ENCODE measurements at regions not wholly inside any gene's neighbourhood (a gene's known extent, or its start where the extent isn't known, plus 50 kb on each side); places are given as distances from the start of the nearest gene placed in this dataset.
"Not testable (repeated sequence)": the region's sequence is repeated elsewhere in the genome, so short reads cannot be mapped to it uniquely, and the experiment has no call there.

DNA sequence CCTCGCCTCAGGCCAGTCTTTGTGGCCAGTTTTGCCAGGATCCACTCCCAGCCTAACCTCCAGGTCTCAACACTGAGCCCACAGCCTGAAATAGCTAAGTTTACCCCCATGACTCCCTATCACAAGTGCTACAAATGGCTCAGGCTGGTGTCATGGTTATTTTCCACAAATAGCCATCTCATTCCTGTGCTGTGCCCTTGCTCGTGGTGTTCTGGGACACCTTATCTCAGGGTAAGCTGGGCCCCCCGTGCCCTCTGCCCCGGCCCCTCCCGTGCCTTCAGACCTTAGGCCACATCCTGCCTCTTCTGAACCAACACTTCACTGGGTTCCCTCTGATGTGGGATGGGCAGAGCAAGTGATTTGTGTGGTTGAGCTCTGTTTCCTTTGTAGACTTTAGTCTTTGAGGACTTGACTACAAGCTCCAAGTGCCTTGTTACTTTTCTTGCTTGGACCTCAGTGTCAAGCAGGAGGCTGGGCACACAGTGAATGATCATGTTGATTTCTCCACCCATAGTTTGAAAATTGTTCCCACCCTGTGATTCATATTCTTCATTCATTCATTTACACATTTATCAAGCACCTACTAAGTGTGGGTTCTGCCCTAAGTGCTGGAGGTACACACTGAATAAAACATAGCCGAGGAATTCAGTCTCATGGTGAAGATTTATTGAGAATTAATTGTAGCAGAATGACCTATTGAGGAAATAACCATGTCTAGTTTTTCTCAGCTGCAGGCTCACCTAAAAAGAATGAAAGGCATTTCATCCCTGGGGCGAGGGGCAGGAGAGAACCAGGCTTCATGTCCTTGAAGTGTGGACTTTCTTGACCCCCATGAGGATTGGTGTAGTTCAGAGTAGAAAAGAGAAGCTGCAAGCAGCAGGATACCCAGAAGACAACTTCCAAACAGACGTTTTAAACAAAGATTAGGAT, 84.5 kb upstream of the CTNNA1 start:
- Histone ChIP-seq H3K4me2 (ENCODE audit: low read length) (no peak overlapping the region), H3K79me2 (ENCODE audit: insufficient read depth, low read depth, low read length) (no peaks in the 10 kb centered on the region), H3K36me3 (ENCODE audit: insufficient read depth, low read length) (no peaks in the 10 kb centered on the region), H3K9me3 (ENCODE audit: low read length) (no peaks in the 10 kb centered on the region), H3K4me1 (ENCODE audit: insufficient read depth, low read length, poor library complexity, severe bottlenecking) (peaks cover under 1% of the 10 kb centered on the region), H4K20me1 (ENCODE audit: insufficient read depth, low read length) (no peaks in the 10 kb centered on the region), H3K9me2 (ENCODE audit: insufficient read depth, low read length) (no peaks in the 10 kb centered on the region), H3K4me3 (ENCODE audit: low read depth, low read length, poor library complexity, severe bottlenecking) (no peak overlapping the region), H2AFZ (ENCODE audit: low read length) (no peak overlapping the region), H3K27ac (ENCODE audit: low read depth, low read length, poor library complexity, severe bottlenecking) (no peak overlapping the region)
- no peak for DNase-seq (ENCODE audit: low spot score)
- no TSS peak for BruUV-seq (replicated peaks)
- POLR2A ChIA-PET = interaction anchor here (0.6 kb wide), 1 partner anchor 66 kb away, joined by 5 read pairs; no protein-coding TSS in a partner anchor
- TF ChIP-seq EZH2phosphoT487 (IDR thresholded peaks at IDR 0.05; ENCODE audit: borderline replicate concordance, low read depth, low read length) = no peak
- TF ChIP-seq, protein P1, sequence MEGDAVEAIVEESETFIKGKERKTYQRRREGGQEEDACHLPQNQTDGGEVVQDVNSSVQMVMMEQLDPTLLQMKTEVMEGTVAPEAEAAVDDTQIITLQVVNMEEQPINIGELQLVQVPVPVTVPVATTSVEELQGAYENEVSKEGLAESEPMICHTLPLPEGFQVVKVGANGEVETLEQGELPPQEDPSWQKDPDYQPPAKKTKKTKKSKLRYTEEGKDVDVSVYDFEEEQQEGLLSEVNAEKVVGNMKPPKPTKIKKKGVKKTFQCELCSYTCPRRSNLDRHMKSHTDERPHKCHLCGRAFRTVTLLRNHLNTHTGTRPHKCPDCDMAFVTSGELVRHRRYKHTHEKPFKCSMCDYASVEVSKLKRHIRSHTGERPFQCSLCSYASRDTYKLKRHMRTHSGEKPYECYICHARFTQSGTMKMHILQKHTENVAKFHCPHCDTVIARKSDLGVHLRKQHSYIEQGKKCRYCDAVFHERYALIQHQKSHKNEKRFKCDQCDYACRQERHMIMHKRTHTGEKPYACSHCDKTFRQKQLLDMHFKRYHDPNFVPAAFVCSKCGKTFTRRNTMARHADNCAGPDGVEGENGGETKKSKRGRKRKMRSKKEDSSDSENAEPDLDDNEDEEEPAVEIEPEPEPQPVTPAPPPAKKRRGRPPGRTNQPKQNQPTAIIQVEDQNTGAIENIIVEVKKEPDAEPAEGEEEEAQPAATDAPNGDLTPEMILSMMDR (conservative IDR thresholded peaks at IDR 0.05; ENCODE audit: low read length) = no peak
- CTCF ChIA-PET (ENCODE audit: unreplicated experiment) = no interaction called here
- intact Hi-C loops (cut with micrococcal nuclease; ENCODE audit: unreplicated experiment) = no loop called here

DNA sequence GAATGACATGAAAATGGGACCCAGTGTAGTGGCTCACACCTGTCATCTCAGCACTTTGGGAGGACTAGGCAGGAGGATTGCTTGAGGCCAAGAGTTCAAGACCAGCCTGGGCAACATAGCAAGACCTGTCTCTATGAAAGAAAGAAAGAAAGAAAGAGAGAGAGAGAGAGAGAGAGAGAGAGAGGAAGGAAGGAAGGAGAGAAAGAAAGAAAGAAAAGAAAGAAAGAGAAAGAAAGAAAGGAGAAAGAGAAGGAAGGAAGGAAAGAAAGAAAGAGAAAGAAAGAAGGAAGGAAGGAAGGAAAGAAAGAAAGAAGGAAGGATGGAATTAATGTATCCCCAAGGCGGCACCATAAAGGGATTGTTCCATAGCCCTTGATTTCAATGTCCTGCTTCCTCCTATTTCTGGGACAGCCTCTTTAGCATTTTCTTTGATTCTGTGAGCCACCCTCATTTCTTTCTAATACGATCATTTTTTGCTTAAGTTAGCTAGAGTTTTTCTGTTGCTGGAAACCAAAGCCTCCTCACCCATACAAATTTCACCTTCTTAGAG, 85.4 kb upstream of the CTNNA1 start:
- H3K36me3 ChIP-seq (ENCODE audit: insufficient read depth, low read length); BruUV-seq (replicated peaks); H3K9me3 ChIP-seq (ENCODE audit: low read length); H3K4me3 ChIP-seq (ENCODE audit: low read depth, low read length, poor library complexity, severe bottlenecking); DNase-seq (ENCODE audit: low spot score); H2AFZ ChIP-seq (ENCODE audit: low read length); intact Hi-C loops (cut with micrococcal nuclease; ENCODE audit: unreplicated experiment); H3K27ac ChIP-seq (ENCODE audit: low read depth, low read length, poor library complexity, severe bottlenecking); H3K79me2 ChIP-seq (ENCODE audit: insufficient read depth, low read depth, low read length); H3K9me2 ChIP-seq (ENCODE audit: insufficient read depth, low read length); CTCF ChIA-PET (ENCODE audit: unreplicated experiment); H3K4me1 ChIP-seq (ENCODE audit: insufficient read depth, low read length, poor library complexity, severe bottlenecking); H3K4me2 ChIP-seq (ENCODE audit: low read length); H4K20me1 ChIP-seq (ENCODE audit: insufficient read depth, low read length); POLR2A ChIA-PET: not testable (repeated sequence)

DNA sequence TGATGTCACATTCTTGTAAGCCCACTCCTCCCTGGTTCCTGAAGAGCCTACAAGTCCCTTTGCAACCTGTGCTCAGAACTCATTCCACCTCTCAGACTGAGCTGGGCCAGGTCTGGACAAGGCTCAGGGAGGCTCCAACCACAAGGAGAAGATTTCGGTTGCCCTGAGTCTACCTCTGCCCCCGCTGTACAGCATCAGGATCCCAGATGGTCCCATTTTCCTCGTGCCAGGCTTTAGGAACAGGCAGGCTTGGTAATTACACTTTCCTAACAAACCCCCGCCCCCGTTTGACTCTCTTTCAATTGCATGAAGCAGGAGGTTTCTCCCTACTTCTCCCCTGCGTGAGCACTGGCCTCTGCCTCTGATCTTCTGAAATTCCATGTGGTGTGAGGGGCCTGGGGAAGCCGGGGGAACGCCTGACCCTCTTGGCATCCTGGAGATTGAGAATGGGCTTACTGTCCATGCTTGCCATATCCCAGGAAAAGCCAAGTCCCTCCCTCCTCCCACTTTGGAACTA, 86.9 kb upstream of the CTNNA1 start:
- no peaks in the 10 kb centered on the region for H4K20me1 ChIP-seq (ENCODE audit: insufficient read depth, low read length)
- CTCF ChIA-PET (ENCODE audit: unreplicated experiment) = no interaction called here
- DNase-seq (ENCODE audit: low spot score) = no peak
- BruUV-seq (replicated peaks) = no TSS peak
- no peak overlapping the region for H3K27ac ChIP-seq (ENCODE audit: low read depth, low read length, poor library complexity, severe bottlenecking)
- TF ChIP-seq, protein P1 (conservative IDR thresholded peaks at IDR 0.05; ENCODE audit: low read length) = no peak
- no peak for TF ChIP-seq EZH2phosphoT487 (IDR thresholded peaks at IDR 0.05; ENCODE audit: borderline replicate concordance, low read depth, low read length)
- H3K4me1 ChIP-seq (ENCODE audit: insufficient read depth, low read length, poor library complexity, severe bottlenecking) = peaks cover 12% of the 10 kb centered on the region
- no peaks in the 10 kb centered on the region for H3K9me2 ChIP-seq (ENCODE audit: insufficient read depth, low read length)
- no peaks in the 10 kb centered on the region for H3K9me3 ChIP-seq (ENCODE audit: low read length)
- intact Hi-C loops (cut with micrococcal nuclease; ENCODE audit: unreplicated experiment) = no loop called here
- H3K4me2 ChIP-seq (ENCODE audit: low read length) = no peak overlapping the region
- POLR2A ChIA-PET = interaction anchor here (0.5 kb wide), 1 partner anchor 122 kb away, joined by 3 read pairs; no protein-coding TSS in a partner anchor
- H3K79me2 ChIP-seq (ENCODE audit: insufficient read depth, low read depth, low read length) = no peaks in the 10 kb centered on the region
- no peak overlapping the region for H2AFZ ChIP-seq (ENCODE audit: low read length)
- H3K4me3 ChIP-seq (ENCODE audit: low read depth, low read length, poor library complexity, severe bottlenecking) = no peak overlapping the region
- no peaks in the 10 kb centered on the region for H3K36me3 ChIP-seq (ENCODE audit: insufficient read depth, low read length)

Measured in OCI-LY7 (cell line).